Peyer's patch (tissue), 4 donors: ENCODE measurements at regions not wholly inside any gene's neighbourhood (a gene's known extent, or its start where the extent isn't known, plus 50 kb on each side); places are given as distances from the start of the nearest gene placed in this dataset.

Experiments
- CTCF ChIP-seq, 6 experiments: fragments of 450-650 bp in 4 of 6; fragments of 200-600 bp in 2 of 6; sonication (generic) in 1 of 6; IDR thresholded peaks; one replicate each; pipeline ENCODE4 v1.5.1; 2017 to 2019; ENCODE audit warnings: antibody characterized with exemption in 6 of 6, mild to moderate bottlenecking in 3 of 6, moderate library complexity in 1 of 6
- POLR2A ChIP-seq, 2 donors: fragments of 450-650 bp; IDR thresholded peaks; one replicate each; pipeline ENCODE4 v1.5.1; 2017; ENCODE audit warnings: antibody characterized with exemption in 2 of 2, mild to moderate bottlenecking in 2 of 2, moderate library complexity in 2 of 2

GRCh38 chr2:175807031-175807873, 194.8 kb downstream of the LNPK start:
- TF ChIP-seq CTCF (IDR thresholded peaks at IDR 0.05): no peak
- no peak for TF ChIP-seq POLR2A (IDR thresholded peaks at IDR 0.05)
